Endothelial cell of umbilical vein (primary cell): ENCODE measurements at regions not wholly inside any gene's neighbourhood (a gene's known extent, or its start where the extent isn't known, plus 50 kb on each side); places are given as distances from the start of the nearest gene placed in this dataset.
"Not testable (repeated sequence)": the region's sequence is repeated elsewhere in the genome, so short reads cannot be mapped to it uniquely, and the experiment has no call there.

Experiments
- BruUV-seq: library from RNA; stranded (reverse); fragments of 400-500 nt; replicated peaks from 2 replicates; lab custom pipeline; 2021; lab: Mats Ljungman, UMichigan
- CTCF ChIA-PET: fragments of 300-600, 350-600 bp; sonication (Branson Sonifier 250); formaldehyde crosslinking; loops from one replicate; lab custom pipeline; 2021; ENCODE audit warnings: antibody characterized with exemption, inconsistent platforms; lab: Charles Lee
- POLR2A ChIA-PET: fragments of 300-600, 350-600 bp; sonication (Branson Sonifier 250); formaldehyde crosslinking; loops from one replicate; lab custom pipeline; 2021; ENCODE audit warnings: antibody characterized with exemption, inconsistent platforms; lab: Charles Lee
- DNase-seq: peaks from one replicate; pipeline ENCODE4 v3.0.0-alpha.2; 2011; ENCODE audit warnings: low read depth, low spot score
- FAIRE-seq: peaks from 2 replicates; lab custom pipeline; 2011; peaks lifted over from hg19 to GRCh38; lab: Jason Lieb, UNC
- H2AFZ ChIP-seq: 2 replicates; pipeline ENCODE4 v1.6.0; 2012; ENCODE audit warnings: low read depth, low read length, control low read depth, inconsistent platforms
- H3K27ac ChIP-seq: 2 replicates; pipeline ENCODE4 v1.5.1; 2011; ENCODE audit warnings: low read depth, mild to moderate bottlenecking, control low read depth, low read length, moderate library complexity; ENCODE audit not compliant: insufficient read depth
- H3K27me3 ChIP-seq, 2 experiments: 2 replicates each; pipeline versions ENCODE4 v1.6.0 to v1.6.1; 2011; ENCODE audit warnings: low read length in 2 of 2, mixed read lengths in 1 of 2; ENCODE audit not compliant: control insufficient read depth in 2 of 2, insufficient read depth in 2 of 2
- H3K36me3 ChIP-seq, 2 experiments: 2 replicates in 1 of 2; 3 replicates in 1 of 2; pipeline ENCODE4 v1.5.1; 2011; ENCODE audit warnings: low read length in 2 of 2, mild to moderate bottlenecking in 1 of 2, moderate library complexity in 1 of 2; ENCODE audit not compliant: control insufficient read depth in 2 of 2, insufficient read depth in 2 of 2; ENCODE audit errors: extremely low read depth in 1 of 2
- H3K4me1 ChIP-seq: 3 replicates; pipeline ENCODE4 v1.5.1; 2011; ENCODE audit warnings: mild to moderate bottlenecking, low read length; ENCODE audit not compliant: control insufficient read depth, insufficient read depth; ENCODE audit errors: extremely low read depth
- H3K4me2 ChIP-seq: 2 replicates; pipeline ENCODE4 v1.6.1; 2011; ENCODE audit warnings: low read length, control low read depth, mixed read lengths; ENCODE audit not compliant: insufficient read depth
- H3K4me3 ChIP-seq, 3 experiments: fragments of 200-600 bp in 1 of 3; sonication (generic), shearing (Covaris generic) in 1 of 3; replicated peaks in 1 of 3; 2 replicates each; pipeline ENCODE4 v1.5.1; 2011 to 2016; ENCODE audit warnings: control low read depth in 3 of 3, low read length in 3 of 3, mild to moderate bottlenecking in 2 of 3, inconsistent platforms in 1 of 3, low read depth in 1 of 3, moderate library complexity in 1 of 3; ENCODE audit not compliant: insufficient read depth in 1 of 3
- H3K79me2 ChIP-seq: 2 replicates; pipeline ENCODE4 v1.6.0; 2012; ENCODE audit warnings: low read length, inconsistent platforms; ENCODE audit not compliant: control insufficient read depth, insufficient read depth
- H3K9ac ChIP-seq: replicated peaks from 2 replicates; pipeline ENCODE3; 2011; ENCODE audit warnings: low read length, control low read depth; ENCODE audit not compliant: insufficient read depth; ENCODE audit errors: extremely low read depth
- H3K9me1 ChIP-seq: replicated peaks from 3 replicates; pipeline ENCODE4 v1.6.0; 2011; ENCODE audit warnings: mild to moderate bottlenecking, low read length; ENCODE audit not compliant: control insufficient read depth, insufficient read depth; ENCODE audit errors: extremely low read depth
- H3K9me3 ChIP-seq: replicated peaks from 2 replicates; pipeline ENCODE4 v1.5.1; 2012; ENCODE audit warnings: low read length, inconsistent platforms; ENCODE audit not compliant: control insufficient read depth, insufficient read depth
- H4K20me1 ChIP-seq: replicated peaks from 2 replicates; pipeline ENCODE3; 2011; ENCODE audit warnings: mild to moderate bottlenecking, low read length; ENCODE audit not compliant: control insufficient read depth, insufficient read depth; ENCODE audit errors: extremely low read depth
- CTCF ChIP-seq, 2 donors: IDR thresholded peaks; 1 replicate in 1 of 2; 2 replicates in 1 of 2; pipeline ENCODE4 v1.5.1; 2011; ENCODE audit warnings: low read length in 2 of 2, mild to moderate bottlenecking in 2 of 2, moderate library complexity in 2 of 2, control low read depth in 1 of 2, inconsistent platforms in 1 of 2, low read depth in 1 of 2; ENCODE audit not compliant: insufficient read depth in 1 of 2; ENCODE audit errors: extremely low read depth in 1 of 2
- EZH2 ChIP-seq: IDR thresholded peaks from 2 replicates; pipeline ENCODE4 v1.6.1; 2012; ENCODE audit warnings: borderline replicate concordance, low read depth, mild to moderate bottlenecking, moderate library complexity, low read length, inconsistent platforms; ENCODE audit not compliant: severe bottlenecking
- FOS ChIP-seq: IDR thresholded peaks from 2 replicates; pipeline ENCODE4 v1.6.1; 2011; ENCODE audit warnings: mild to moderate bottlenecking, low read length, moderate library complexity, borderline replicate concordance; ENCODE audit not compliant: insufficient read depth
- GATA2 ChIP-seq: IDR thresholded peaks from 2 replicates; pipeline ENCODE4 v1.7.0; 2011; ENCODE audit warnings: low read depth, mild to moderate bottlenecking, moderate library complexity, mixed read lengths, low read length; ENCODE audit not compliant: insufficient read length, insufficient read depth
- JUN ChIP-seq: IDR thresholded peaks from 2 replicates; pipeline ENCODE4 v1.6.1; 2011; ENCODE audit warnings: borderline replicate concordance, low read depth; ENCODE audit not compliant: insufficient read length, insufficient read depth
- MAX ChIP-seq: IDR thresholded peaks from 2 replicates; pipeline ENCODE4 v1.6.1; 2011; ENCODE audit not compliant: insufficient read depth, insufficient read length
- MYC ChIP-seq: IDR thresholded peaks from one replicate; pipeline ENCODE4 v1.6.1; 2011; ENCODE audit warnings: mild to moderate bottlenecking, low read depth, low read length
- POLR2A ChIP-seq: IDR thresholded peaks from 2 replicates; pipeline ENCODE4 v1.6.1; 2012; ENCODE audit warnings: low read depth, mild to moderate bottlenecking, control low read depth, low read length
- POLR2AphosphoS5 ChIP-seq: IDR thresholded peaks from 2 replicates; pipeline ENCODE4 v1.6.1; 2012; ENCODE audit warnings: low read depth, mild to moderate bottlenecking, control low read depth, low read length, moderate library complexity; ENCODE audit not compliant: insufficient read depth
- dilution Hi-C: fragments of 300-500 bp; cut with MboI; formaldehyde crosslinking; loops from one replicate; pipeline ENCODE4 v1.15.0; 2019; ENCODE audit warnings: low sequenced_read_pairs; ENCODE audit not compliant: extremely low pct_ligation_motif_present
- intact Hi-C: fragments of 100-400 bp; cut with micrococcal nuclease; formaldehyde crosslinking; loops from one replicate; pipeline ENCODE4 v1.10.0; 2022

- TF ChIP-seq JUN, result no peak
- no peak for TF ChIP-seq FOS
- no peak for TF ChIP-seq POLR2A
- no peak for TF ChIP-seq GATA2
- TF ChIP-seq MYC, result no peak
- TF ChIP-seq MAX, result no peak
- no peak for TF ChIP-seq POLR2AphosphoS5
- TF ChIP-seq EZH2, result no peak
- TF ChIP-seq CTCF (IDR thresholded peaks at IDR 0.05; ENCODE audit: extremely low read depth in 1 of 2, insufficient read depth in 1 of 2, low read depth in 1 of 2, low read length in 2 of 2), result no peak
- no TSS peak for BruUV-seq
- dilution Hi-C loops (no loop called here), intact Hi-C loops (no loop called here)
- Histone ChIP-seq H3K9me1 (no peaks in the 10 kb centered on the region), H3K4me1 (no peaks in the 10 kb centered on the region), H3K9me3 (no peaks in the 10 kb centered on the region), H3K4me2 (no peak overlapping the region), H3K27ac (no peak overlapping the region), H3K9ac (no peak overlapping the region), H4K20me1 (no peaks in the 10 kb centered on the region), H3K27me3 (peaks cover 0 to 3% of the 10 kb centered on the region in 2 experiments), H2AFZ (no peak overlapping the region), H3K79me2 (no peaks in the 10 kb centered on the region), H3K4me3 (no peak overlapping the region), H3K36me3 (no peaks in the 10 kb centered on the region)
- DNase-seq (no peak), FAIRE-seq (no peak)
- ChIA-PET CTCF (interaction anchor here (0.7 to 2.0 kb wide), 4 partner anchors 14 to 31 kb away, joined by 3 to 6 read pairs (median 4); no protein-coding TSS in a partner anchor), POLR2A (no interaction called here)
Measured at GRCh38 chr17:21482189-21482865, 106.2 kb downstream of the KCNJ12 start.

GRCh38 chr17:21488043-21488442, 111.9 kb downstream of the KCNJ12 start:
- intact Hi-C loops, H3K9me3 ChIP-seq, H3K9ac ChIP-seq, DNase-seq, H3K27me3 ChIP-seq, H3K36me3 ChIP-seq, H3K27ac ChIP-seq, dilution Hi-C loops, H3K4me3 ChIP-seq, POLR2A ChIA-PET, H3K4me2 ChIP-seq, H4K20me1 ChIP-seq, FAIRE-seq, H3K4me1 ChIP-seq, BruUV-seq, H3K9me1 ChIP-seq, H3K79me2 ChIP-seq, H2AFZ ChIP-seq: not testable (repeated sequence)
- CTCF ChIA-PET, result interaction anchor here (1.9 kb wide), 1 partner anchor 25 kb away, joined by 6 read pairs; no protein-coding TSS in a partner anchor
